HG03439 (cell line): ENCODE measurements at regions not wholly inside any gene's neighbourhood (a gene's known extent, or its start where the extent isn't known, plus 50 kb on each side); places are given as distances from the start of the nearest gene placed in this dataset.
"Not testable (repeated sequence)": the region's sequence is repeated elsewhere in the genome, so short reads cannot be mapped to it uniquely, and the experiment has no call there.

Source experiments
- ATAC-seq: cut with Tn5 transposase; IDR thresholded peaks from one replicate; pipeline ENCODE4 v1.9.1; 2021; ENCODE audit warnings: mild to moderate bottlenecking, moderate library complexity; ENCODE audit not compliant: unreplicated experiment

- ATAC-seq: no peak
These were observed 566.4 kb upstream of the FLRT2 start for GRCh38 chr14:84963518-84963917.

- no peak for ATAC-seq
These were observed 564.7 kb upstream of the FLRT2 start for GRCh38 chr14:84965279-84965678.

DNA sequence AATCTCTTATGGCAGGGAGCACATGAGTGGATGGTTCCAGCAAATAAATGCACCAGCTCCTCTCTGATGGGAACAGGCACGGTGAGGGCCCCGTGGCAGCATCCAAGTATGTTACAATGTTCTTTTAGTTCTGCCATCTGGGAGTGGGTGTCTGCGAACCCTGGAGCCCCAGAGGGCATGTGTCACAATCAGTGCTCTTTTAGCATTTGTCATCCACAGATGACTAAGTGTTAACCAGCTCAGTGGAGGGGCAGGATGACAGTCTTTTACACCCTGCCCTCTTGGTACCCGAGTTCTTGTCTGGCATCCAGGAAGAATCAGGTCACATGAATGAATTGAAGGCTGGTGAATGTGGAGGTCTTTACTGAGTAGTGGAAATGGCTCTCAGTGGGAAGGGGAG, 560.4 kb upstream of the FLRT2 start:
- no peak for ATAC-seq

DNA sequence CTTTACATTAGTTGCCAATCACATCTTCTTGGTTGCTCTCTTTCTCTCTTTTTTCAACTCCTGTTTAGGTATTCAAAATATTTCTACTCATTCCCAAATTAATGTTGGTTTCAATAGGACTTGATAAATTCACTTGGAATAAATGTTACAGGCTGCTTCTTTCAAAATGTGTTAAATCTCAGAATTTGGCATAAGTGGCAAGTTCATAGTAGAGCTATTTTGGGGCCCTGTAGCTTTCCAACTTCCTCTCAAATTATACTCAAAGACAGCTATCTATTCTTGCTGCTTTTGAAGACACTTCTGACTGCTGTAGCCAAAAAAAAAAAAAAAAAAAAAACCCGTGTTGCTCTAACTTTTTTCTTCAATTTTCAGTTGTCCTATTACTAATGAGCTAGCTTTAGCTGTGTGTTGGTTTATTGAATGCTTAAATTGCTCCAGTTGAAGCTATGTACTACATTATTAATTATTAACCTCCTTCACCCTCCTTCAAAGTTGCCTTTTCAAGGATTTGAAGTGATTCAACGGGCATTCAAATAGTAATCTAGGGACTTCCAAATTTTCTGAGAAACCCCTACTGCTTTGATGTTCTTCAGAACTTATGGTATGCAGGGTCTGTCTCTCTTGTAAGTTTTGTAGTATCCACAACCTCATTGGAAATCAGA, 554.6 kb upstream of the FLRT2 start:
- no peak for ATAC-seq

DNA sequence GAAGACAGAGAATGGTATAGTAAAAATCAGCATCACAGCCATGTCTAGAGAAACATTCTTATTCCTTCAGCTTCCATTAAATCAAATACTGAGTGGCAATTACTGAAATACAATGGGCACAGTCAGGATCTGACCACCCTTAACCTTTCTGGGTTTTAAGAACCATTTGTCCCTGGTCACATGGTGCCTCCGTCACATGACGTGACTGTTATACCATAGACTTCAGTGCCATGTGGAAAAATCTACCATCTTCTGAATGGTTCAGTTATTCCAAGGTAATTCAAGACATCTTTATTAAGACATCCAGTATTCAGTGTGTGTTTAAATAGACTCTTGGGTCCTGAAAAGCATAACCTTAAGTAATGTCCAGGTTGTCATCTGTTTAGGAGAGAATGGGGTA, 553.1 kb upstream of the FLRT2 start:
- ATAC-seq: no peak

- ATAC-seq: no peak
These were observed 542.9 kb upstream of the FLRT2 start for GRCh38 chr14:84987042-84987441.

GRCh38 chr14:84988357-84988756, 541.6 kb upstream of the FLRT2 start:
- no peak for ATAC-seq

DNA sequence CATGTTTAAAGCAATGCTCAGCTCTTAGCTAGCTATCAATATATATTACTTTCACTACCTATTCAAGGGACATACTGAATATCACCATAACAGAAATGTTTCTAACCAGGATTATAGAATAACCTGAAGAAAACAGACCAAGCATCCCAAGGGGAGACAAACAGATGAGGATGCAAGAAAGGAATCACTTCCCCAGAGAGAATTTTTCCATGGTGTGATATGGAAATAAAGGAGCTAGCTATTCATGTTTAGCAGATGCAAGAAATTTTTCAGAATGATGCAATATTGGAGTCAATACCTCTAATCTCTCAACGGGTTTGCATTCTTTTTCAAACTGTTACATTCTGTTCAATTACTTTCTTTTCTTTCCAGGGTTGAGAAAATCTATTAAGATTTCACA, 538.9 kb upstream of the FLRT2 start:
- ATAC-seq: no peak

- ATAC-seq: no peak
These were observed 531.7 kb upstream of the FLRT2 start for GRCh38 chr14:84998216-84998615.

GRCh38 chr14:85002846-85003245, 527.1 kb upstream of the FLRT2 start:
- ATAC-seq: no peak

DNA sequence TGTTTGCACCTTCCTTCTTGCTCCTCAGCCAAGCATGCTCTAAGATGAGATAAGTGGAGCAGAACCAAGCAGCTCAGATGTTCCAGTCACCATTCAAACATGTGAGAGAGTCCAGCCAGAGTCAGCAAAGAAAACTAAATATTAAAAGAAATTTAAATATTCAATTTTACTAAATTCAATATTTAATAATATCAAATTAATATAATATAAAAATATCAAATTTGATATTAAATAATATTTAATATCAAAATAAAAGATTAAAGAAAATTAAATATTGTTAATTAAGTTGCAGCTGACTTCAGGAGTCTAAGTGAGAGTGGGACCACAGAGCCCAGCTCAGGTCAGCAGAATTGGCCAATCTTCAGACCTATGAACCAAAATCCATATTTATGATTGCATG, 526.1 kb upstream of the FLRT2 start:
- no peak for ATAC-seq

GRCh38 chr14:85009506-85009905, 520.4 kb upstream of the FLRT2 start:
- no peak for ATAC-seq

GRCh38 chr14:85010186-85010585, 519.8 kb upstream of the FLRT2 start:
- no peak for ATAC-seq

- no peak for ATAC-seq
These were observed 513.4 kb upstream of the FLRT2 start for GRCh38 chr14:85016496-85016895.

DNA sequence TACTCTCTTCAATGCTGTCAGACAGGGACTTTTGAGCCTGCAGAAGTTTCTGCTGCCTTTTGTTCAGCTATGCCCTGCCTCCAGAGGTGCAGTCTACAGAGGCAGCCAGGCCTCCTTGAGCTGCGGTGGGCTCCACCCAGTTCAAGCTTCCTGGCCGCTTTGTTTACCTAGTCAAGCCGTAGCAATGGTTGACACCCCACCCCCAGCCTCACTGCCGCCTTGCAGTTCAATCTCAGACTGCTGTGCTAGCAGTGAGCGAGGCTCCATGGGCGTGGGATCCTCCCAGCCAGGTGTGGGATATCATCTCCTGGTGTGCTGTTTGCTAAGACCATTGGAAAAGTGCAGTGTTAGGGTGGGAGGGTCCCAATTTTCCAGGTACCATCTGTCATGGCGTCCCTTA, 506.1 kb upstream of the FLRT2 start:
- not testable (repeated sequence) for ATAC-seq

DNA sequence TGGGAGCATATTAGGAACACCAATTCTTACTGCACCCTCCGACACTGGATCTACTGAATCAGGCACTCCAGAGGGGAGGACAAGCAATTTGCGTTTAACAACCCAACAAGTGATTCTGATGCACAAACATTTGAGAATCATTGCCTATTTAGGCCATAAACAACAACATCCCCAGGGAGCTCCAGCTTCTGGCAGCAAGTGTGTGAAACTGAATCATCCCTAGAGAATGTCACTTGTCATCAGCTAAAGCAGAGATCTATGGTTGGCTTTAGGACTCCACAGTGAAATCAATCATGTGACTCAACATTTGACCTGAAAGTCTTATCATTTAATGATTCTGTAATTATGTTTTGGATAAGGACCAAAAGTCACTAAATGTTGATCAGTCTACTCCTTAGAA, 505.0 kb upstream of the FLRT2 start:
- ATAC-seq: no peak

GRCh38 chr14:85027681-85028370, 502.1 kb upstream of the FLRT2 start:
- no peak for ATAC-seq

DNA sequence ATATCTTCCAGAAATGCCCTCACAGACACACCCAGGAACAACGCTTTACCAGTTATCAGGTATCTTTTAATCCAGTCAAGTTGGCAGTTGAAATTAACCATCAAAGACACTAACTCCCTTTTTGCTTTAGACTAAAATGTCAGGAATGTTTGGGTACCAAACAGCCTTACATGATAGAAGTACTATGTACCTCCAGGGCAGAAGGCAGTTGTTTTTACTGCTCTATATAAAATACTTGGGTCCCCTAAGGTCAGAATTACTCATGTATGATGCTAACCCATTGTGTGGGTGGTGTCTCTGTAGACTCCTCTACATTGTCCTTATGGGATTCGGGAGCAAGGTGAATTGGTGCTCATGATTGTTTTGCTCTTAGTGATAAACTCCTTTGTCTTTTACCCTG, 492.5 kb upstream of the FLRT2 start:
- ATAC-seq: no peak

DNA sequence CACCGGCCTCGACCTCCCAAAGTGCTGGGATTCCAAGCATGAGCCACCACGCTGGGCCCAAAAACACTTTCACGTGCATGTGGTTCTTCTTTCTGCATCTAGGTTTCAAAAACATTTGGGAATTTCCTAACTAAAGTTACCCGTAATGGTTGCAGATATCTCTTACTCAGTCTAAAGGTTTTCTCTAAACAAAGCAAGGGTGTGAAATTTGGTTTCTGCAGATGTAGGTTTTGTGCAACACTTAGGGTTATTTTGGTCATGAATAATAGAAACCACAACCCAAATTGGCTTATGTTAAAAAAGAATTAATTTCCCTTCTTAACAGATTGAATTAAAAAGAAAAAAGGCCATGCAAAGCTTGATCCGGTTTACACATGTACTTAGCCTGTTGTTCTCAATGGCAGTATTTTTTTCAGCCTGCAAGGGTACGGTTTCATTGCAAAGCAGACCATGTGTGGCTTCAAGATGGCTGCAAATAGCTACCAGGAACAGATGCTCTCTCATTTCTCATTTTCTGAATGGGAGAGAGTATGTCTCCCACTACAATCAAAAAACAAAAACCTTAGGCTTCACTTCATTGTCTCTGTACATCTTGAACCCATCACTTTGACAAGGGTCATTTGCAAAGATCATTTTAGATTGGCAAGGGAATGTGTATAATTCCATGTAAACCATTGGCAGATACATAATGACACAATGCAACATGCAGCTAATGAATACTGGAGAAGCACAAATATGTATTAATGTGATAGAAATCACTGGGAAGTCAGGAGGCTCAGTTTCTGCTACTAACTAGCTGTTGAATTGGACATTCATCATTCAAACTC, 491.2 kb upstream of the FLRT2 start:
- ATAC-seq: no peak

- no peak for ATAC-seq
These were observed 490.7 kb upstream of the FLRT2 start for GRCh38 chr14:85039353-85039626.

- no peak for ATAC-seq
These were observed 489.8 kb upstream of the FLRT2 start for GRCh38 chr14:85040046-85040685.

DNA sequence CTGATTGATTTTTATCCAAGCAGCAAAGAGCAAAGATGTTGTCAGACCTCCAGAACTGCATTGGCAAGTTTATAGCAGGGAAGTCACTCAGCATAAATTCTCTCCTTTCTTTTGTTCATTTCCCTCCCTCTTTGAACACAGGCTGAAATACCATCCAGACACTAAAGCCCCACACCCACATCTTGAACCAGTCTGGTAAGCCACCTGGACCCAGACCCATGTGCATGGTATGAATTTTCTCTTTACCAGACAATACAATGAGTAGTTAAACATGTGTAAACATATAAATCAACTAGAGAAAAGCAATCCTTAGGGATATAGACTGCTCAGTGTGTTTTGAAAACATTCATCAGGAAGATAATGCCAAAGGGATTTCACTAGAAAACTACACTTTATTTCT, 488.3 kb upstream of the FLRT2 start:
- ATAC-seq: no peak
